GOT3 (cell line): ENCODE measurements at regions not wholly inside any gene's neighbourhood (a gene's known extent, or its start where the extent isn't known, plus 50 kb on each side); places are given as distances from the start of the nearest gene placed in this dataset.

ENCODE experiments used
- DNase-seq: peaks from one replicate; lab custom pipeline; 2025; ENCODE audit warnings: mixed read lengths; lab: John Stamatoyannopoulos, UW

GRCh38 chr2:51650769-51651168, 618.8 kb upstream of the NRXN1 start:
- DNase-seq, result no peak

GRCh38 chr2:51649366-51649765, 617.4 kb upstream of the NRXN1 start:
- no peak for DNase-seq

GRCh38 chr2:51638811-51639210, 606.9 kb upstream of the NRXN1 start:
- DNase-seq, result no peak

- no peak for DNase-seq
These were observed 601.1 kb upstream of the NRXN1 start for GRCh38 chr2:51633073-51633472.

GRCh38 chr2:51629406-51629805, 597.5 kb upstream of the NRXN1 start:
- DNase-seq, result no peak

- no peak for DNase-seq
These were observed 597.0 kb upstream of the NRXN1 start for GRCh38 chr2:51628917-51629316.

- DNase-seq, result no peak
These were observed 593.1 kb upstream of the NRXN1 start for GRCh38 chr2:51624995-51625394.

GRCh38 chr2:51620796-51621195, 588.9 kb upstream of the NRXN1 start:
- no peak for DNase-seq

GRCh38 chr2:51619961-51620360, 588.0 kb upstream of the NRXN1 start:
- no peak for DNase-seq

GRCh38 chr2:51612387-51612786, 580.5 kb upstream of the NRXN1 start:
- DNase-seq, result no peak

- DNase-seq, result no peak
These were observed 569.8 kb upstream of the NRXN1 start for GRCh38 chr2:51601706-51602105.

- DNase-seq, result no peak
These were observed 565.2 kb upstream of the NRXN1 start for GRCh38 chr2:51597086-51597485.

- DNase-seq, result no peak
These were observed 563.9 kb upstream of the NRXN1 start for GRCh38 chr2:51595836-51596235.

- no peak for DNase-seq
These were observed 549.8 kb upstream of the NRXN1 start for GRCh38 chr2:51581636-51582267.

GRCh38 chr2:51579412-51579811, 547.5 kb upstream of the NRXN1 start:
- no peak for DNase-seq

GRCh38 chr2:51575181-51575580, 543.2 kb upstream of the NRXN1 start:
- no peak for DNase-seq

GRCh38 chr2:51559026-51559425, 527.1 kb upstream of the NRXN1 start:
- no peak for DNase-seq

- no peak for DNase-seq
These were observed 521.5 kb upstream of the NRXN1 start for GRCh38 chr2:51553476-51553875.

GRCh38 chr2:51535763-51536162, 503.8 kb upstream of the NRXN1 start:
- DNase-seq, result no peak

- DNase-seq, result no peak
These were observed 502.2 kb upstream of the NRXN1 start for GRCh38 chr2:51534166-51534565.

GRCh38 chr2:51528156-51528555, 496.2 kb upstream of the NRXN1 start:
- no peak for DNase-seq

- no peak for DNase-seq
These were observed 494.8 kb upstream of the NRXN1 start for GRCh38 chr2:51526766-51527165.

- DNase-seq, result no peak
These were observed 484.7 kb upstream of the NRXN1 start for GRCh38 chr2:51516667-51517066.

- DNase-seq, result no peak
These were observed 479.1 kb upstream of the NRXN1 start for GRCh38 chr2:51511002-51511401.

GRCh38 chr2:51510303-51510702, 478.4 kb upstream of the NRXN1 start:
- DNase-seq, result no peak
